GM10248 (cell line): ENCODE measurements at regions not wholly inside any gene's neighbourhood (a gene's known extent, or its start where the extent isn't known, plus 50 kb on each side); places are given as distances from the start of the nearest gene placed in this dataset.
A peak's percentile ranks its signal among the peaks of the same experiment; 100 is the strongest.

Experiments
- CTCF ChIA-PET: fragments of 300-600 bp; sonication (Branson Sonifier 250); formaldehyde crosslinking; extraction: SDS; loops from one replicate; lab custom pipeline; 2021; ENCODE audit warnings: antibody characterized with exemption; lab: Yijun Ruan, JAX
- POLR2A ChIA-PET: fragments of 350-650 bp; sonication (Branson Sonifier 250); formaldehyde crosslinking; extraction: SDS; loops from one replicate; lab custom pipeline; 2020; ENCODE audit warnings: antibody characterized with exemption; lab: Yijun Ruan, JAX
- DNase-seq: peaks from one replicate; pipeline ENCODE4 v3.0.0; 2012; ENCODE audit errors: extremely low spot score
- TF ChIP-seq, protein P1 (sequence below): IDR thresholded peaks from 2 replicates; pipeline ENCODE4 v1.5.1; 2012; ENCODE audit warnings: mild to moderate bottlenecking, low read depth; ENCODE audit errors: extremely low read depth, missing control alignments, control extremely low read depth

GRCh38 chr3:152011812-152012735 lies 138.6 kb downstream of the SUCNR1 start:
- ChIA-PET POLR2A (no interaction called here), CTCF (interaction anchor here (2.2 kb wide), 1 partner anchor 7 kb away, joined by 6 read pairs; no protein-coding TSS in a partner anchor)
- no peak for DNase-seq
- TF ChIP-seq, protein P1, sequence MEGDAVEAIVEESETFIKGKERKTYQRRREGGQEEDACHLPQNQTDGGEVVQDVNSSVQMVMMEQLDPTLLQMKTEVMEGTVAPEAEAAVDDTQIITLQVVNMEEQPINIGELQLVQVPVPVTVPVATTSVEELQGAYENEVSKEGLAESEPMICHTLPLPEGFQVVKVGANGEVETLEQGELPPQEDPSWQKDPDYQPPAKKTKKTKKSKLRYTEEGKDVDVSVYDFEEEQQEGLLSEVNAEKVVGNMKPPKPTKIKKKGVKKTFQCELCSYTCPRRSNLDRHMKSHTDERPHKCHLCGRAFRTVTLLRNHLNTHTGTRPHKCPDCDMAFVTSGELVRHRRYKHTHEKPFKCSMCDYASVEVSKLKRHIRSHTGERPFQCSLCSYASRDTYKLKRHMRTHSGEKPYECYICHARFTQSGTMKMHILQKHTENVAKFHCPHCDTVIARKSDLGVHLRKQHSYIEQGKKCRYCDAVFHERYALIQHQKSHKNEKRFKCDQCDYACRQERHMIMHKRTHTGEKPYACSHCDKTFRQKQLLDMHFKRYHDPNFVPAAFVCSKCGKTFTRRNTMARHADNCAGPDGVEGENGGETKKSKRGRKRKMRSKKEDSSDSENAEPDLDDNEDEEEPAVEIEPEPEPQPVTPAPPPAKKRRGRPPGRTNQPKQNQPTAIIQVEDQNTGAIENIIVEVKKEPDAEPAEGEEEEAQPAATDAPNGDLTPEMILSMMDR = no peak

GRCh38 chr3:152019508-152019907 lies 146.1 kb downstream of the SUCNR1 start:
- POLR2A ChIA-PET = no interaction called here
- CTCF ChIA-PET = interaction anchor here (0.8 to 1.4 kb wide), 5 partner anchors 9 to 164 kb away, joined by 3 to 5 read pairs (median 3); no protein-coding TSS in a partner anchor
- TF ChIP-seq, protein P1 = no peak
- no peak for DNase-seq

DNA sequence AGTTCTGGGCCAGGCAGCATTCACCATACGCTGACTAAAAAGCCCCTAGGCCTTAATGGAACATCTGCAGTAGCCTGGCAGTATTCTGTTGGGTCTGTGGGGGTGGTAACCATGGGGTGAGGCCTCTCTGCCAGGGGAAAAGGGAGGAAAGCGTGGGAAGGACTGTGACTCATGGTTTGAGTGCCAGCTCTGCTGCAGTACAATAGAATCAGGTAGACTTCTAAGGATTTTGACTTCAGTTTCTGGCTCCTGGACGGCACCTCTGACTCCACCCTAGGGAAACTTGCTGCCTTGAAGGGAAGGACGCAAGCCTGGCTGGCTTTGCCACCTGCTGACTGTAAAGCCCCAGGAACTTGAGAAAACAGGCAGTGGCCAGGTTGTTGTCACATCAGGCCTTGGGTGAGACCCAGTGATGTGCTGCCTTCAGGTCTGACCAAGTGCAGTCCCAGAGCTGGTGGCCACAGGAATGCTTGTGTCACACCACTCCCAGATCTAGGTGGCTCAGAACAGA lies 148.6 kb downstream of the SUCNR1 start:
- POLR2A ChIA-PET = no interaction called here
- CTCF ChIA-PET = no interaction called here
- no peak for DNase-seq
- TF ChIP-seq, protein P1 = no peak

DNA sequence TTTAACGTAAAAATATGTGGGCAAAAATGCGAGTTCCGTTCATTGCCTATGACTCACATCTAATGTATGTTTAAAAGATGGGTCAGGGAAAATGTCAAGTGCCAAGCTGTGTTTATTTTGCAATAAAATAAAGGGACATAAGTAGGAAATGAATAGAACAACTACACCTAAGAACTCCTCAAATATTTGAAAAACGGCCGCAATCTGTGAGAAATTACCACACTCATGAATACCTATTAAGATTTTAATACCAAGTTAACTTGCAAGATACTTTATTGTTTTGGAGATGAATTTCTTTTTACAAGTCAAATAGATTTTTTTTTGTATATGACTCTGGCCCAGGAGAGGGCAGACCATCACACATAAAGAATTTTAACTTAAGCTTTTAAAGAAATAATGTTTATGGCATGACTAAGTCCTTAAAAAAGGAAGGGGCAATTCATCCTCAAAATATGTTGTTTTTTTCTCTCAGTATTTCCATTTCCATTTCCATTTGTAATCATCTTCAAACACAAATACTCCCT lies 152.7 kb downstream of the SUCNR1 start:
- no peak for DNase-seq
- POLR2A ChIA-PET = no interaction called here
- CTCF ChIA-PET = interaction anchor here (0.9 to 1.4 kb wide), 5 partner anchors 10 to 446 kb away, joined by 3 to 4 read pairs (median 3); no protein-coding TSS in a partner anchor
- TF ChIP-seq, protein P1 = peak; percentile 21

DNA sequence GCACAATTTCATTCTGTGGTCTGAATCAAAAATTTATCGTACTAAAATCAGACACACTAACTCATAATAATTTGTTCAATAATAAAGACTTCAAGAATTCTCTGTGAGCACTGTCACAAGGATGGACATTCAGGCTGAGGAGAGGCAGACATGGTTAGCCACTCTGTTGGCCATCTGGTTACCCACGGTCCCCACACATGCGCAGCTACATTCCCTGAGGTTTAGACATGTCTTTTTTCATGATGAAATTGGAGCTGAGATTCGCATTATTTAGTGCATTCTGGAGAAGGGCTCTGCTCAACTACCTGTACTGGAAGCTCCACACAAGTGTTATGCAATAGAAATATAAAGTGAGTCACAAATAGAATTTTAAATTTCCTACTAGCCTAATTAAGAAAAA lies 156.9 kb downstream of the SUCNR1 start:
- ChIA-PET CTCF (interaction anchor here (1.2 to 2.1 kb wide), 3 partner anchors 9 to 25 kb away, joined by 3 to 6 read pairs (median 5); no protein-coding TSS in a partner anchor), POLR2A (no interaction called here)
- TF ChIP-seq, protein P1 = no peak
- DNase-seq = no peak

DNA sequence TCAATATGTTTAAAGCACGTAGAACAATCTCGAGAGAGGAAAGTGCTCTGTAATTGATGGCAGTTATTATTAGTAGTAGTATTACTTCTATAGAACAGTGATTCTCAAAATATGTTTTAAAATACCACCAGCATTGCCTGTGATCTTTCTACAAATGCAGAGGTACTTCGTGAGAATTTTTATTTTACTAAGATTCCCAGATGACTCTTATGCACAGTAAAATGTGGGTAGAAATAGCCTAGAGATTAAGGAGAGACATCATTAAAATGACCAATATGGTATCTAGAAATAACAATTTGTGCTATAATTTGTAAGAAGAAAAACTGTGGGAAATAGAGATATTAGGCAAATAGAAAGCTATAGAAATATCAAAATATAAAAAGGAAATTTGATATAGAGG lies 157.9 kb downstream of the SUCNR1 start:
- ChIA-PET POLR2A (no interaction called here), CTCF (interaction anchor here (1.6 kb wide), 1 partner anchor 39 kb away, joined by 3 read pairs; no protein-coding TSS in a partner anchor)
- DNase-seq = no peak
- TF ChIP-seq, protein P1 = no peak
